ENCODE measurements at regions not wholly inside any gene's neighbourhood (a gene's known extent, or its start where the extent isn't known, plus 50 kb on each side); places are given as distances from the start of the nearest gene placed in this dataset.

GRCh38 chr4:33031328-33031727, 2311.2 kb downstream of the PCDH7 start:
- no peak for TF ChIP-seq CTCF (IDR thresholded peaks at IDR 0.05)
- TF ChIP-seq POLR2A (IDR thresholded peaks at IDR 0.05), result no peak

All from adrenal gland (tissue), 5 donors.